Osteoblast (primary cell): ENCODE measurements at regions not wholly inside any gene's neighbourhood (a gene's known extent, or its start where the extent isn't known, plus 50 kb on each side); places are given as distances from the start of the nearest gene placed in this dataset.
"Not testable (repeated sequence)": the region's sequence is repeated elsewhere in the genome, so short reads cannot be mapped to it uniquely, and the experiment has no call there.

Experiments
- DNase-seq: peaks from one replicate; pipeline ENCODE4 v3.0.0; 2011; ENCODE audit warnings: low spot score, mixed read lengths; ENCODE audit not compliant: insufficient read length; ENCODE audit errors: missing footprints
- H2AFZ ChIP-seq: 2 replicates; pipeline ENCODE4 v1.6.0; 2011; ENCODE audit warnings: mild to moderate bottlenecking, low read length
- H3K27ac ChIP-seq: 2 replicates; pipeline ENCODE4 v1.5.1; 2011; ENCODE audit warnings: mild to moderate bottlenecking, low read depth, low read length, moderate library complexity
- H3K27me3 ChIP-seq: 2 replicates; pipeline ENCODE4 v1.6.0; 2012; ENCODE audit warnings: mild to moderate bottlenecking, control low read depth, inconsistent platforms, low read length, moderate library complexity; ENCODE audit not compliant: insufficient read depth
- H3K36me3 ChIP-seq: 2 replicates; pipeline ENCODE4 v1.5.1; 2011; ENCODE audit warnings: mild to moderate bottlenecking, low read length, control low read depth, moderate library complexity; ENCODE audit not compliant: insufficient read depth
- H3K4me1 ChIP-seq: 2 replicates; pipeline ENCODE4 v1.5.1; 2011; ENCODE audit warnings: mild to moderate bottlenecking, low read length, control low read depth, moderate library complexity; ENCODE audit not compliant: insufficient read depth
- H3K4me2 ChIP-seq: 2 replicates; pipeline ENCODE4 v1.6.0; 2011; ENCODE audit warnings: mild to moderate bottlenecking, low read length; ENCODE audit not compliant: insufficient read depth
- H3K4me3 ChIP-seq: fragments of 200-600 bp; sonication (generic); 3 replicates; pipeline ENCODE4 v1.5.1; 2012; ENCODE audit warnings: mild to moderate bottlenecking, low read length, inconsistent platforms; ENCODE audit not compliant: insufficient read depth
- H3K79me2 ChIP-seq: 2 replicates; pipeline ENCODE4 v1.6.0; 2012; ENCODE audit warnings: mild to moderate bottlenecking, low read length, control low read depth, inconsistent platforms; ENCODE audit not compliant: insufficient read depth
- H3K9me3 ChIP-seq: 2 replicates; pipeline ENCODE4 v1.5.1; 2011; ENCODE audit warnings: low read depth, low read length, control low read depth
- H4K20me1 ChIP-seq: 2 replicates; pipeline ENCODE4 v1.6.0; 2012; ENCODE audit warnings: mild to moderate bottlenecking, low read length, control low read depth; ENCODE audit not compliant: insufficient read depth
- TF ChIP-seq, protein P1 (sequence below): IDR thresholded peaks from 2 replicates; pipeline ENCODE4 v1.5.1; 2011; ENCODE audit warnings: mild to moderate bottlenecking, low read depth, low read length, moderate library complexity; ENCODE audit errors: extremely low read depth

DNA sequence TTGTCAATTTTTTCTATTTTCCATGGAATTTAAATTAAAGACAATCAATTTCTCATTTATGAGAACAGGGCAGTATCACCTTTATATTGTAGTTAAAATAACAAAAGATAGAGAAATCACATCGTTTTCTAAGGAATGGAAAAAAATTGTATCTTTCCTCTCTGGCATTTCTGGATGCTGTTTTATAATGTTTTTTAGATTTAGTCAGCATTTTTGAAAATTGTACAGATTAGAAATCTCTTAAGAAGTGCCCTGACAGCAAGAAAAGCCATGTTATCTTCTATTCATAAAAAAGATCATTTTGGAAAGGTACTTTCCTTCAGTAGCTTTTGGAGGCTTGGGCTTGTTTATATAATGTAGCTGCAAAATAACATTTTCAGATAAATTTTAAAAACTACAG, 116.9 kb downstream of the PLG start:
- no peak for DNase-seq
- H2AFZ ChIP-seq, result no peak overlapping the region
- no peaks in the 10 kb centered on the region for H3K27me3 ChIP-seq
- H4K20me1 ChIP-seq, result no peaks in the 10 kb centered on the region
- no peak overlapping the region for H3K4me2 ChIP-seq
- TF ChIP-seq, protein P1, sequence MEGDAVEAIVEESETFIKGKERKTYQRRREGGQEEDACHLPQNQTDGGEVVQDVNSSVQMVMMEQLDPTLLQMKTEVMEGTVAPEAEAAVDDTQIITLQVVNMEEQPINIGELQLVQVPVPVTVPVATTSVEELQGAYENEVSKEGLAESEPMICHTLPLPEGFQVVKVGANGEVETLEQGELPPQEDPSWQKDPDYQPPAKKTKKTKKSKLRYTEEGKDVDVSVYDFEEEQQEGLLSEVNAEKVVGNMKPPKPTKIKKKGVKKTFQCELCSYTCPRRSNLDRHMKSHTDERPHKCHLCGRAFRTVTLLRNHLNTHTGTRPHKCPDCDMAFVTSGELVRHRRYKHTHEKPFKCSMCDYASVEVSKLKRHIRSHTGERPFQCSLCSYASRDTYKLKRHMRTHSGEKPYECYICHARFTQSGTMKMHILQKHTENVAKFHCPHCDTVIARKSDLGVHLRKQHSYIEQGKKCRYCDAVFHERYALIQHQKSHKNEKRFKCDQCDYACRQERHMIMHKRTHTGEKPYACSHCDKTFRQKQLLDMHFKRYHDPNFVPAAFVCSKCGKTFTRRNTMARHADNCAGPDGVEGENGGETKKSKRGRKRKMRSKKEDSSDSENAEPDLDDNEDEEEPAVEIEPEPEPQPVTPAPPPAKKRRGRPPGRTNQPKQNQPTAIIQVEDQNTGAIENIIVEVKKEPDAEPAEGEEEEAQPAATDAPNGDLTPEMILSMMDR, result no peak
- no peak overlapping the region for H3K4me3 ChIP-seq
- H3K79me2 ChIP-seq, result no peaks in the 10 kb centered on the region
- H3K9me3 ChIP-seq, result no peaks in the 10 kb centered on the region
- no peaks in the 10 kb centered on the region for H3K4me1 ChIP-seq
- no peaks in the 10 kb centered on the region for H3K36me3 ChIP-seq
- no peak overlapping the region for H3K27ac ChIP-seq

DNA sequence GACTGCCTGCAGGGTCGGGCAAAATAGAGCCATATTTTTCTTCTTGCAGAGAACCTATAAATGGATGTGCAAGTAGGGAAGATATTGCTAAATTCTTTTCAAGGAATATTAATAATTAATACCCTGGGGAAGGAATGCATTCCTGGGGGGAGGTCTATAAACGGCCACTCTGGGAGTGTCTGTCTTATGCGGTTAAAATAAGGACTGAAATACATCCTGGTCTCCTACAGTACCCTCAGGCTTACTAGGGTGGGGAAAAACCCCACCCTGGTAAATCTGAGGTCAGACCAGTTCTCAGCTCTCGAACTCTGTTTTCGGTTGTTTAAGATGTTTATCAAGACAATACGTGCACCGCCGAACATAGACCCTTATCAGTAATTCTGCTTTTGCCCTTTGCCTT, 118.6 kb downstream of the PLG start:
- H3K4me1 ChIP-seq, H3K36me3 ChIP-seq, H3K4me3 ChIP-seq, H3K9me3 ChIP-seq, H3K27ac ChIP-seq, H4K20me1 ChIP-seq, H3K79me2 ChIP-seq, DNase-seq, H3K4me2 ChIP-seq, H2AFZ ChIP-seq, H3K27me3 ChIP-seq: not testable (repeated sequence)

DNA sequence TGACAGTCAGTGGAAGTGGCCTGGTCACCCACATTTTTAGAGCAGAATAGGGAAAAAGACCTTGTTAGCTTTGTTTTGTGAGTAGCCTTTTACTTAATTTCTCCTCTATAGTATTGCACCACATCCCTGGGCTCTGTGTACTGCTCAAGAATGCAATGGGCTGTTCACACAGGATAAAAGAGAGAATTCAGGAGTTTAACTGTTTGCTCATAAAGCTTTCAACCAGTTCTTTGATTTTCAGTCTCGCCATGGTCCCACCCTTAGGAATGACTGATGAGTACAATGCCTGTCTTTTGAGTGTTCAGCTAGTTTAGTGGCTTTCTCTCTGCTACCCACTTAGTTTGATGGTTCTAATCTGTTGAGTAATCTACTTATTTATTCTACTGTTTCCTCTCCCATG, 129.7 kb downstream of the PLG start:
- Histone ChIP-seq H3K27me3 (no peaks in the 10 kb centered on the region), H3K9me3 (no peaks in the 10 kb centered on the region), H3K4me2 (no peak overlapping the region), H2AFZ (no peak overlapping the region), H3K4me3 (no peak overlapping the region), H4K20me1 (no peaks in the 10 kb centered on the region), H3K36me3 (no peaks in the 10 kb centered on the region), H3K79me2 (no peaks in the 10 kb centered on the region), H3K27ac (no peak overlapping the region), H3K4me1 (no peaks in the 10 kb centered on the region)
- TF ChIP-seq, protein P1, result no peak
- no peak for DNase-seq

DNA sequence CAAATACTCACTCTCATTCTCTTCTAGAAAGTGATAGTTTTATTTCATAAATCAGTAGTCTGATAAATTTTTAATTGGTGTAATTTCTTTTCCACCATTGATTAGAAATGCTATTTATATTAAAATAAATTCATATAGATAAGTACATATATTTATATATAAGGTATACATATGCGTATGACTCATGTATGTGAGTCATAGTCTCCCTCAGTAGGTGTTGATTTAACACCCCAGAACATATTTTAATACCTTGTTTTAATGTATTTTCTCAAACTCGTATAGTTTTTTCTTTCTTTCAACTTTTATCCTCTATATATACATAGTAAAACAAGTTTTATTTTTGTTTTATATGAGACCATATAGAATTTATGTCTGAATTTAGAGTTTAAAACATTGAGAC, 130.4 kb downstream of the PLG start:
- DNase-seq, result no peak
- Histone ChIP-seq H4K20me1 (no peaks in the 10 kb centered on the region), H3K27ac (no peak overlapping the region), H3K79me2 (no peaks in the 10 kb centered on the region), H3K4me1 (no peaks in the 10 kb centered on the region), H3K4me2 (no peak overlapping the region), H3K36me3 (no peaks in the 10 kb centered on the region), H3K4me3 (no peak overlapping the region), H2AFZ (no peak overlapping the region), H3K9me3 (no peaks in the 10 kb centered on the region), H3K27me3 (no peaks in the 10 kb centered on the region)
- TF ChIP-seq, protein P1, result no peak

DNA sequence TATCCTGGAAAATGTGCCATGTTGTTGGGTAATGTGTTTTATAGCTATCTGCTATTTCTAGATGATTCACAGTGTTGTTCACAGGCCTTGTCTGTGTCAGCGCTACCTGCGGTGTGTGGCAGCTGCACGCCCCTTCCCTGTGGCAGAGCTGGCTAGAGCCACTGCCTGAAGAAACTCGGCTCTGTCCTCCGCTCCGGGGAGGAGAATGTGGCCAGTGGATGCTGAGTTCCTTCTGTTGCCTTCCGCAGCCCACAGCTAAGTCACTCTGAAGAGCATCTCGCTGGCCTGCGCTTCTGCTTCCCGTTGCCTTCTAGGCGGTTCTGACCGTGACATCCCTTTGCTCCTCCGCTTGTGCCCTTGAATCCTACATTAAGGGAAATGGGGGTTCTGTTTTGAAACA, 135.1 kb downstream of the PLG start:
- H3K4me2 ChIP-seq, result no peak overlapping the region
- H3K4me1 ChIP-seq, result no peaks in the 10 kb centered on the region
- no peaks in the 10 kb centered on the region for H3K79me2 ChIP-seq
- no peaks in the 10 kb centered on the region for H3K36me3 ChIP-seq
- TF ChIP-seq, protein P1, result no peak
- DNase-seq, result no peak
- H4K20me1 ChIP-seq, result no peaks in the 10 kb centered on the region
- H2AFZ ChIP-seq, result no peak overlapping the region
- no peak overlapping the region for H3K4me3 ChIP-seq
- H3K27ac ChIP-seq, result no peak overlapping the region
- H3K9me3 ChIP-seq, result no peaks in the 10 kb centered on the region
- no peaks in the 10 kb centered on the region for H3K27me3 ChIP-seq
